H54 (cell line): ENCODE measurements at regions not wholly inside any gene's neighbourhood (a gene's known extent, or its start where the extent isn't known, plus 50 kb on each side); places are given as distances from the start of the nearest gene placed in this dataset.

Source experiments
- DNase-seq: peaks from one replicate; pipeline ENCODE4 v3.0.0; 2011; ENCODE audit warnings: low spot score, mixed read lengths; ENCODE audit not compliant: insufficient read length
- FAIRE-seq: peaks from 3 replicates; lab custom pipeline; 2011; peaks lifted over from hg19 to GRCh38; lab: Jason Lieb, UNC
- POLR2A ChIP-seq: IDR thresholded peaks from 2 replicates; pipeline ENCODE4 v1.6.1; 2011; ENCODE audit warnings: low read depth, mild to moderate bottlenecking, low read length

DNA sequence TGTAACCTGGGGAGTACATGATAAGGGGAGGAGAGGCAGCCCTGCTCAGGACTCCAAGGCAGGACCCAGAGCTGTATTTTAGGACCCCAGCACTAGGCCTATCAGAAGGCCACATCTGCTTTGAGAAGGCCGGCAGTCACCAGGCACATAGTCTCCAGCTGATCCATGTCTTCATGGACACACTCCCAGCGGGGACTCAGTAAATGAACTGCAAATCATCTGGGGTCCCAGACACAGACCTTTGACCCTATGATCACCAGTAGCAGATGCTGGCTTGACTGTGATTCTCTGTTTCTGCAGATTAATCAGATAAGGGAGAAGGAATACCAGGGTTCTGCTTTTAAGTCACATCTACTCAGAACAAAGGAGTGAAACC lies 341.4 kb upstream of the PODXL start:
- DNase-seq: no peak
- no peak for FAIRE-seq
- TF ChIP-seq POLR2A: no peak

DNA sequence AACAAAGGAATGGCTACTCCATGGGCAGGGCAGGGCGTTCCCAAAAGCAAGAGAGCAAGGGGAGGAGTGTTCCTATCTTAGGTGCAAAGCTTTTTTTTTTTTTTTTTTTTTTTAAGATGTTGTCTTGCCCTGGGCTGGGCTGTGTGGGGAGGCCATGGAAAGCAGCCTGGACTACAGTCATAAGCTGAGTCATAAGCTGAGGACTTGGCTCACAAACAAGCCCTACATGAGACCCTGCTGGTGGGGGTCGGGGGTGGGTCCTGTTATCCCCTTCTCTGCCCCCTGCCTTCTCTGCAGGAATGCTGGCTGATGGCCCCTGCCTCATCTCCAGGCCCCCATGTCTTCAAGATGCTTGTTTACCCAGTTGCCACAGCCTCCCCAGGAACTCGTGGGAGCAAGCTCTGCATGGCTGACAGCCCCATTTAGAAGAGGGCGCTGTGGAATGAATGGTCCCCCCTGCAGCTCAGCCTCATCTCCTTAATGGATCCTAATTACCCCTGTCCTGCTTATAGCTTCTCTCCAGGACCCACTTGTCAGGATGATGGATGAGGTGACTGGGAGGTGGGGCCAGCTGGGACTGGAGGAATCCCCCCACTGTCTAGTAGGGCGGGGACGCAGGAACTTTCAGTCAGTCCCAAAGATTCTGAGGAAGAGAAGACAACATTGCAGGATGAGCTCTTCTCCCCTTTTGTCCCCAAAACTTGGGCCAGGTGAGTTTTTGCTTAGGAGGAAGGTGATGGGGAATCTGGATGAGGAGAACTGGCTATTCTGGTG lies 340.8 kb upstream of the PODXL start:
- peak; percentile 38; the same call in 1 of the 2 replicates for TF ChIP-seq POLR2A
- DNase-seq: peak; percentile 54
- no peak for FAIRE-seq

DNA sequence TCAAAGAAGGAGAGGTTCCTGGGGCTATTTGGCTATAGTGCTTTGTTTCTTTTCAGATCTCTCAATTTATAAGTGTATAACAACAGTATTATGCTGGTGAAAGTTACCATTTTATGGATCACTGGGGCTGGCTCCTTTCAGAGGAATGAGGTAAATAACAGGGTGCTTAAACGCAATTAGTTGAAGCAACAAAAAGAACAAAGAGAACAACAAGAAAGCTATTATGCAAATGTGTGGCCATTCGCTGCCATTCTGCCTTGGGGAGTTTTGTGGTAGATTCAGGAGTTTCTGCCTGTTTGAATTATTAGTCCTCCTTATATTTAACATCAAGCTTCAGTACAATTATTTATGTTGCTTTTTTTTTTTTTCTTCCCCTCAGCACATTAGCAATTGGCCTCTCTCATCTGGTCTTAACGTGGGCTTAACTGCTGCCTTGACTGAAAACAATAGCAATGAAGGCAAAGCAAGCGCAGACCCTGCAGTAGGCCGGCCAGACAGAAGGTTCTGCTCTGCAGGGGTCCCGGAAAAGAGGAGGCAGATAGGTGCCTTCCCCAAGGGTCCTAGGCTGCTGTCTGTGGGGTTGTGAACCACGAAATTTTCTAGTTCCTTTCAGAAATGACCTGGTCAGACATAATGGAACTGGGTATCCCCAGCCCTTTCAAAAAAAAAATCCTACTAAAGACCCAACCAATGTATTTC lies 339.9 kb upstream of the PODXL start:
- no peak for DNase-seq
- FAIRE-seq: no peak
- TF ChIP-seq POLR2A: no peak

DNA sequence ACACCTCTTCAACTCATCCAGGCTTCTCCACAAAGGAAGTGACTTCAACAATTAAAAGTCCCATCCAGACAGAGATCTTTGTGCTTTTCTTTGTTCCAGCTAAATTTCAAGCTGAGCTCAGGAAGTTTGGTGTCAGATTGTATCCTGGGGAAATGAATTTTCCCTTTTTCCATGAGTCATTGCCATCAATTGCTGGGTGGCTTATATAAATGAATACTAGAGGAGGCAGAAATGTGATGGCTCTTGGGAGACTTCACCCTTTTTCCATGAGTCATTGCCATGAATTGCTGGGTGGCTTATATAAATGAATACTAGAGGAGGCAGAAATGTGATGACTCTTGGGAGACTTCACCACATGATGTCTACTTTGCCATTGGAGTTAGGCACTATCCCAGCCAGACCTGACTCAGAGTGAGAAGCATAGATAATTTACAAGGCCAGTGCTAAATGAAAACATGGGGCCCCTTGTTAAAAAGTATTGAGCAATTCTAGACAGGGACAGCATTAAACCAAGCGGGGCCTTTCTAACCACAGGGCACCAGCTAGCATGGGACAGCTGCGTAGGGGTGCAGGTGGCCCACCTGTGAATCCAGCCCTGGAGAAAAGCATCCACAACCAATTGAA lies 339.2 kb upstream of the PODXL start:
- no peak for TF ChIP-seq POLR2A
- DNase-seq (peak; percentile 62), FAIRE-seq (peak; percentile 30)

DNA sequence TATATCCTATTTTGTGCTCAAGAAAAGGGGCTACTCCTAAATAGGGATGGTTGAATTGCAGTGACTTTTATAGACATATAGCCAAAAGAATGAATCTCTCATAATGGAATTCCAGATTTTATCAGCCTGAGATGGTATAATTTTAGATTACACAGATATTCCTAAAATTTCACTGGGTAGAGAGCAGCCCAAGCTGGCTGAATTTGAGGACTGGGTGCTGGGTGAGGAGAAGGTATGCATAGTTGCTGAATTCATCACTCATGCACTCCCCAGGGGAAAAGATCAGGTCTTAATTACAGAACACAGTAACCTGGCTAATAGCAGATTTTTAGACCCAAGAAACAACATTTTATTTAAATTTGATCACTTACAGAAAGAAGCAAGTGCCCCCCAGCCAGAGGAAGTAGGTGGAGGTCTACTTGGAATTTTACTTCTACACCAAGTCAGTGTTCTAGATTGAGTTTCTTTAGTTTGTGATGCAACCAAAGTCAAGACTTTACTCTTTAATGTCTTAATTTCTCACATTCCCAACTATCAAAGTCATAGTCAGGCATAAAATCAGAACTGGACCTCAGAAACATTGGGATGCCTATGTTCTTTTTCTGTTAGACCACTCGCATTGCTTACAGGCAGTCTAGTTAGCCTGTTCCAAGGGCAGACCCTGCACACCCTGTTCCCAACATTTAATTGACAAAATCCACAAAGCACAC lies 337.4 kb upstream of the PODXL start:
- FAIRE-seq: no peak
- DNase-seq: no peak
- no peak for TF ChIP-seq POLR2A

DNA sequence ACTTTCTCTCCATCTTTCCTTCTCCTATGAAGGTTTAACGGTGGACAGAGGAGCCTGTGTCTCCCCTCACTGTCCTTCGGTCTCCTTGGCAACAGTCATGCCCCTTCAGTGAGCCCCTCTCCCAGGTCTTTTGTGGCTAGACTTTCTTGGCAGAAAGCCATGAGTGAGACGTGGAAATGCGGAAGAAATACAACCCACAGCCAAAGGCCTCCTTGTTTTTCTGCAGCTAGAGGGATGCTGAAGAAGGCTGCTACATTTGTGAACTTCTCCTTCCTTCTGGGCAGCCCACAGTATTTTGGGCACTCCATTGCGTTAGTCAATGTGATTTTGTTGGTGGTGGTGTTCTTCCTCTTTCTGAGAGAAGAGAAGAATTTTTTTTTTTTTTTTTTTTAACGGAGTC lies 333.7 kb upstream of the PODXL start:
- FAIRE-seq (no peak), DNase-seq (no peak)
- no peak for TF ChIP-seq POLR2A

DNA sequence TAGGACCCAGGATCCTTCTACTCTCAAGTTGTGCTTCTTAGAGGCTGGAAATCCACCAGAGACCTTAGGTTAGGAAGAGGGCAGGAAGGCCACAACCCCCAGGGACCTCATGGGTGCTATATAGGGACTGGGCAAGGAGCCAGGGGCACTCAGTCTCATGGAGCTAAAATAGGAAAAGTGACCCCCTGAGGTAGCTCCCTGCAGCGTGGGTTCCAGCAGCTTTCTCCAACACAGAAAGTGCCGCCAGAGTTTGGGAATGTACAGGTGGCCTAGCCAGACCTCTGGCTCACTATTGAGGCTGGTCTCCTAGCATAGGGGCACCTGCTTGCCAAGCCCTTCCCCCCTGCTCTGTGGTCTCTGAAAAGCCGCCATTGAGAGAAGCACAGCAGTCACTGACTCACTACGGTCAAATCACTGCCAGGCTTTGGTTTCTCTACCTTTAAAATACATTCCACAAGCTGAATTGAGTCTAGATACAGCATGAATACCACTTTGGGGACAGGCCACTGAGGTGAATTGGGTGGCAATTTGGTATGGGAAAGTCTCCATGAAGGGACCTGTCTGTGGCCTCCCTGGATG lies 333.2 kb upstream of the PODXL start:
- DNase-seq: no peak
- FAIRE-seq: no peak
- TF ChIP-seq POLR2A: no peak

DNA sequence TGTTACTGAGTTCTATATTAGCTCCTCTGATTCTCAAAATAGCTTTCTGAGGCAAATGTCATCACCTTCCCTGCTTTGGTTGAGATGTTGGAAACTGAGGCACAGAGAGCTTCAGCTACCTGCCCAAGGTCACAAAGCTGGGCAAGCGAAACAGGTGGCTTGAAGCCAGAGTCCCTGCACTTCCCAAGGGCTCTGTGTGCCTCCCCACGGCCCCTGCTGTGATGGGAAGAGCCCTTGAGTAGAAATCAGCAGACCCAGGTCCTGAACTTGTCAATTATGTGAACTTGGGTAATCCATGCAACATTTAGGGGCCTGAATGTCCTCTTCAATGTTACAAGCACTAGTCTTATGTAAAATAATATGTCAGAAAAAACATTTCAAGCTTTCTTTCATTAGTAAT lies 327.3 kb upstream of the PODXL start:
- TF ChIP-seq POLR2A: no peak
- no peak for FAIRE-seq
- DNase-seq: no peak

DNA sequence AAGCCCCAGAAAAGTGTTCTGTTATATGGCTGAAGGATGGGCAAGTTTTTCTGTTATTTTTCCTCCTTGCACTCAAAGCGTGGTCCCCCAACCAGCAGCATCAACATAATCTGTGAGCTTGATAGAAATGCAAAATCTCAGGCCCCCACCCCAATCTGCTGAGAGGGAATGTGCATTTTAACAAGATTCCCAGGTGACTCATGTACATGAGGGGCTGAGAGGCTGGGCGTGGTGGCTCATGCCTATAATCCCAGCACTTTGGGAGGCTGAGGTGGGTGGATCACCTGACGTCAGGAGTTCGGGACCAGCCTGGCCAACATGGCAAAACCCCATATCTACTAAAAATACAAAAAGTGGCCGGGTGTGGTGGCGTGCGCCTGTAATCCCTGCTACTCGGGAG lies 326.8 kb upstream of the PODXL start:
- no peak for FAIRE-seq
- TF ChIP-seq POLR2A: no peak
- DNase-seq: no peak

DNA sequence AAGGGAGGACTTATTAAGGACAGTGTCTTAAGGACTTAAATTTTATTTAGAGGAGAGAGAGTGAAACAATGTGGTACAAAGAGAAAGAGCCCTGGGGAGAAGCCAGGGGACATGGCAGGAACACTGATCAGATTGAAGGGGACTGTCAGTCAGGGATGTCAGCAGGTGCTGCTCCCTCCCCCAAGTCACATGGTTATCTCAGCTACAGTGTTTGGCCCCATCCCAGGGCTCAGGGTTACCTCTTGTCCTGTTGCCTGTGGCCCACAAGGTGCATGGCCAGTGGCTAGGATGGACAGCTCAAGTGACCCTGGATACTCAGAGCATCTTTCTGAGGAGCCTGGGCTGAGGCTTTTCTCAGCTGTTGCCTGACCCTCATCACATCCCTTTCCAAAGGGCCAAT lies 325.9 kb upstream of the PODXL start:
- FAIRE-seq (no peak), DNase-seq (no peak)
- no peak for TF ChIP-seq POLR2A

DNA sequence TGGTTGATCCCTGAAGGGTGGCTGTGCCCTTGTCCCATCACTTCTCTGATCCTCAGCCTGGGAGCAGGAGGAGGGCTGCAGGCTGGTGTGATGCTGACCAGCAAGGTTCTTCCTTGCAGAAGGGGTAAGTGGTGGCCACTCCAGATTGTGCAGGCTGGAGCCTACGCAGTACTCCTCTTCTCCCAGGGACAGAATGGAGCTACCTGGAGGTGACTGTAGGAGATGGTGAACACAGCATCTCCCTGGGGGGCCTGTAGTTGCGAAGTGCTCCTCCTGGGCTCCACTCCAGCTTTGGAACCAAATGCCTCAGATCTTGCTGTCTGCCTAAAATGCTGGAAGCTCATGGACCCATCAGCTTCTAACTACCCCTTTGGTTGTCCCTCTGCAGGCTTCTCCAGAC lies 323.6 kb upstream of the PODXL start:
- FAIRE-seq: no peak
- DNase-seq: no peak
- no peak for TF ChIP-seq POLR2A

DNA sequence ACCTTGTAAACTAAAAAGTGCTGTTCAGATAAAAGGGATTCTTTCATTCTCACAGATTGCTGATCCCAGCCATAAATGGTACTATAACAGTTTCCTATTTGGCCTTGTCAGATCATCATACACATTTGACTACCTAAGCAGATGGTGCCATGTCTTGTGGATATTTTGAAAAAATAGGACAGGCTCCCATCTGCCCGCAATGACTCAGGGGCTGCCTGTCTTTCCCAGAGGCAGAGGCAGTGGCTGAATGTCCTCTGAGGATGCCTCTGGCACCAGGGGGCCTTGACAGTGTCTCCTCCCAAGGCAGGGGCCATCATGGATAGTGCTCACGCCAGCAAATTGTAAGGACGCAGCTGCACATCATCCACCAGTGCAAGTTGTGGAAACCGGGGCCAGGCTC lies 323.0 kb upstream of the PODXL start:
- TF ChIP-seq POLR2A: no peak
- FAIRE-seq (no peak), DNase-seq (no peak)

DNA sequence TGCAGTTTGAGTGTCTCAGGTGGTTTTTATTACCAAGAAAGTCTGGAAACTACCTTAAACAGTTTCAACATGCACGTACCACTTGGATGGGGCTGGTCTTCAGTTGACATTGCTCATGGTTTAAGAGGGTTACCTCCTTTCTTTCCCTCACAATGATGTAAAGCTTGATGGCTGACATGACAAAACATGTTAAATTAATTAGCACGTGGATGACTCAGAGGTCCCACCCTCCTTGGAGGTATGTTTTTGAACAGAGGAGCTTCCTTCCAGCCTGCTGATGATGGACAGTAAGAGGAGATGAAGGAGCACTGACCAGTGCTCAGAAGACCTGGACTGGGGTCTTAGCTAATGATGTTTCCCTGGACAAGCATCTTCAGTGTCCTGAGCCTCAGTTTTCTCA lies 322.3 kb upstream of the PODXL start:
- DNase-seq: no peak
- TF ChIP-seq POLR2A: no peak
- no peak for FAIRE-seq
